PFSK-1 (cell line): ENCODE measurements at regions not wholly inside any gene's neighbourhood (a gene's known extent, or its start where the extent isn't known, plus 50 kb on each side); places are given as distances from the start of the nearest gene placed in this dataset.

ENCODE experiments used
- FOXP2 ChIP-seq: optimal IDR thresholded peaks from 2 replicates; pipeline ENCODE3; 2011; ENCODE audit warnings: borderline replicate concordance, control low read depth, inconsistent platforms; ENCODE audit not compliant: insufficient read depth; ENCODE audit errors: extremely low read length, extremely low read depth
- POLR2AphosphoS5 ChIP-seq: IDR thresholded peaks from 2 replicates; pipeline ENCODE4 v1.6.1; 2012; ENCODE audit warnings: low read depth, mild to moderate bottlenecking, control low read depth, low read length, moderate library complexity
- SIN3A ChIP-seq: IDR thresholded peaks from 2 replicates; pipeline ENCODE4 v1.6.1; 2012; ENCODE audit warnings: mild to moderate bottlenecking, low read length, moderate library complexity, borderline replicate concordance; ENCODE audit not compliant: insufficient read depth
- TAF1 ChIP-seq: IDR thresholded peaks from 2 replicates; pipeline ENCODE4 v1.6.1; 2012; ENCODE audit warnings: low read length, control low read depth, borderline replicate concordance; ENCODE audit not compliant: insufficient read depth
- TF ChIP-seq, protein P1 (sequence below), 2 experiments: IDR thresholded peaks; 2 replicates each; pipeline versions ENCODE4 v1.6.1 to v1.8.0; 2011 to 2012; ENCODE audit warnings: low read depth in 2 of 2, low read length in 2 of 2, control low read depth in 1 of 2, inconsistent platforms in 1 of 2, mild to moderate bottlenecking in 1 of 2, moderate library complexity in 1 of 2; ENCODE audit not compliant: insufficient read depth in 1 of 2

DNA sequence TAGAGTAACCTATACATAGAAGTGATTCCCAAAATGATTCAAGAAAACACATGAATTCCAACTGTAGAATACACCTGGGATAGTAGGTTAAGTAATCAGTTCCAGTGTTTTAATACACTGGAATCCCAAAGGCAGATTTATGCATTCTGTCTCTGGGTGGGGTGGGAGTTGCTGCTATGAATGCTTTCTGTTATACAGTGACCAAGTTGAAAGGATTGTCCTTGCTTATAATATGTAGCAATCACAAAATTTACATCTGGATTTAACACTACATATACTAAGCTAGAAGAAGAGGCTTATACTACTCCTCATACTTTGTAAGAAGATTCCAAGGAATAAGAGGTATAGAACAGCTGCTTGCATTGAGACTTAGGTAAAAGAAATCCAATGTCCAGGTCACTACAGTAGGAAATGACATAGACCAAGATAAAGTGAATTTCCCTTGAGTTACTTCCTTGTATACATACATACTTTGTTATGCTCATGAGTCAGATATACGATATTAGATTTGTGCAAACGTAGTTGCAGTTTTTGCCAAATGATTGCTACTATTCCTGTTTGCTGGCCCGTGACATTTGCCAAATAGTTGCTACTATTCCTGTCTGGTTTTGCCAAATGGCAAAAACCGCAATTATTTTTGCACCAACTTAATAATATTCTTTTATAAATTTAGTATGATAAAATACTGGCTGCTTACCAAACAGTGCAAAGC, 210.5 kb upstream of the DIAPH2 start:
- TF ChIP-seq TAF1 (no peak), SIN3A (no peak), FOXP2 (no peak), POLR2AphosphoS5 (no peak)

DNA sequence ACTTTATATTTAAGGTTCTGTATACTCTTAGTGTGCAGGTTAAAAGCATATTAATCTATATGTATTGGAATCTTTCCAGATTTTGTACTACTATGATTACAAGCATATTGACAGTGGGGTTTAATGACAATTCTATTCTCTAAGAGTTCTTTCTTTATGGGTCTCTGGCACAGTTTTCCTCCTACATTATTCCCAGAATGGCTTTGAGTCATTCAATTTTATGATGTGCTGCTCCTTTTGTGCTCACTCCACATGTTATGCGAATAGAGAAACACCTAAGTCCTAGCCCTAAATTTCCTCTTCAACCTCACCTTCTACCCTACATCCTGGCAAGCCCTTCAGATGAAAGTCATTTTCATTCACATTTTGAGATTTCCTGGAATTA, 209.9 kb upstream of the DIAPH2 start:
- TF ChIP-seq POLR2AphosphoS5: no peak
- TF ChIP-seq, protein P1, sequence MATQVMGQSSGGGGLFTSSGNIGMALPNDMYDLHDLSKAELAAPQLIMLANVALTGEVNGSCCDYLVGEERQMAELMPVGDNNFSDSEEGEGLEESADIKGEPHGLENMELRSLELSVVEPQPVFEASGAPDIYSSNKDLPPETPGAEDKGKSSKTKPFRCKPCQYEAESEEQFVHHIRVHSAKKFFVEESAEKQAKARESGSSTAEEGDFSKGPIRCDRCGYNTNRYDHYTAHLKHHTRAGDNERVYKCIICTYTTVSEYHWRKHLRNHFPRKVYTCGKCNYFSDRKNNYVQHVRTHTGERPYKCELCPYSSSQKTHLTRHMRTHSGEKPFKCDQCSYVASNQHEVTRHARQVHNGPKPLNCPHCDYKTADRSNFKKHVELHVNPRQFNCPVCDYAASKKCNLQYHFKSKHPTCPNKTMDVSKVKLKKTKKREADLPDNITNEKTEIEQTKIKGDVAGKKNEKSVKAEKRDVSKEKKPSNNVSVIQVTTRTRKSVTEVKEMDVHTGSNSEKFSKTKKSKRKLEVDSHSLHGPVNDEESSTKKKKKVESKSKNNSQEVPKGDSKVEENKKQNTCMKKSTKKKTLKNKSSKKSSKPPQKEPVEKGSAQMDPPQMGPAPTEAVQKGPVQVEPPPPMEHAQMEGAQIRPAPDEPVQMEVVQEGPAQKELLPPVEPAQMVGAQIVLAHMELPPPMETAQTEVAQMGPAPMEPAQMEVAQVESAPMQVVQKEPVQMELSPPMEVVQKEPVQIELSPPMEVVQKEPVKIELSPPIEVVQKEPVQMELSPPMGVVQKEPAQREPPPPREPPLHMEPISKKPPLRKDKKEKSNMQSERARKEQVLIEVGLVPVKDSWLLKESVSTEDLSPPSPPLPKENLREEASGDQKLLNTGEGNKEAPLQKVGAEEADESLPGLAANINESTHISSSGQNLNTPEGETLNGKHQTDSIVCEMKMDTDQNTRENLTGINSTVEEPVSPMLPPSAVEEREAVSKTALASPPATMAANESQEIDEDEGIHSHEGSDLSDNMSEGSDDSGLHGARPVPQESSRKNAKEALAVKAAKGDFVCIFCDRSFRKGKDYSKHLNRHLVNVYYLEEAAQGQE (IDR thresholded peaks at IDR 0.05; ENCODE audit: insufficient read depth in 1 of 2, low read depth in 2 of 2, low read length in 2 of 2): no peak
- TF ChIP-seq TAF1: no peak
- TF ChIP-seq FOXP2: no peak
- TF ChIP-seq SIN3A: no peak

DNA sequence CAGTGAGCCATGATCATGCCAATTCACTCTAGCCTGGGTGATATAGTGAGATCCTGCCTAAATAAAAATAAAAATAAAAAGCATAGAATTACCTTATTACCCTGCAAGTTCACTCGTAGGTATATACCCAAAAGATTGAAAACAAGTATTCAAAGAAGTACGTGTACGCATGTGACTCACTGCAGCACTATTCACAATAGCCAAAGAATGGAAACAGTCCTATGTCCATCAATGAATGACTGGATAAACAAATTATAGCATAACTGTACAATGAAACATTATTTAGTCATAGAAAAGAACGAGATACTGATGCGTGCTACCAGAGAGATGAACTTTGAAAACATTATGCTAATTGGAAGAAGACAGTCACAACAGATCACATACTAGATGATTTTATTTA, 204.6 kb upstream of the DIAPH2 start:
- TF ChIP-seq TAF1: no peak
- TF ChIP-seq, protein P1 (IDR thresholded peaks at IDR 0.05; ENCODE audit: insufficient read depth in 1 of 2, low read depth in 2 of 2, low read length in 2 of 2): no peak
- no peak for TF ChIP-seq FOXP2
- TF ChIP-seq SIN3A: no peak
- TF ChIP-seq POLR2AphosphoS5: no peak

DNA sequence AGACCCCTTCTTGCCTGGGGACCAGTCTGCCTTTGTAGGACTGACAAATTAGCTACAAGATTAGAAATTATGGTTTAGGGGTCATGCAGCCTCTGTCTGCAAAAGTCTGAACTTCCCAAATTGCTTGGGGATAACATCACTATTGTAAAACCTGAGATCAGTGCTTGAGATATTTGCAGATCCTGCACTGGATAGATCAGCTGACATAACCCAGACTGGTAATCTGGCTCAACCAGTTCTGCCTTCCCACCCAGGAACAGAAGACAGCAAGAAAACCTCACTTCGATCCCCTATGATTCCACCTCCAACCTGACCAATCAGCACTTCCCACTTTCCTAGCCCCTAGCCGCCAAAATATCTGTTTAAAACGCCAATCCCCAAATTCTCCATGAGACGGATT, 202.8 kb upstream of the DIAPH2 start:
- no peak for TF ChIP-seq SIN3A
- TF ChIP-seq FOXP2: no peak
- TF ChIP-seq TAF1: no peak
- TF ChIP-seq, protein P1 (IDR thresholded peaks at IDR 0.05; ENCODE audit: insufficient read depth in 1 of 2, low read depth in 2 of 2, low read length in 2 of 2): no peak
- no peak for TF ChIP-seq POLR2AphosphoS5

DNA sequence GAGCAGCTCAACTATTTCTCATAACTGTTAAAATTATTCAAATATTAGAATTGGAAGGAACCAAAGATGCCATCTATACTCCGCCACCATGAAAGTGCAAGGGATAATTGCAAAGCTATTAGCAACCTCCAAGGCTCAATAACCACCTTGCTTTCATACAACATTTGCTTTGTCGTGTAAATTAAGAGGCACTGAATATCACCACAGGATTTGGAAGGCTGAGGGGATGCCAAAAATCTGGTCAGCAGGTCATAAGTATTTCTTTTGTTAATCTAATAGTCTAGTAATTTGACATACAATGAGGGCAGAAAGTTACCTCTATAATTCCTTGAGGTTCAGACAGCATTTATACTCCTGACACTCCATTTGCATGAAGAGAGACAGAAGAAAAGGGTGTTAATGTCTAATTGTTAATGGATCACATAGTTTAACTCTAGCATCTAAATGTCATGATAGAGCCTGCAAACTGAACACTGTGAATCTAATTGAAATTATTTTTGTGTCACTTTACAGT, 200.9 kb upstream of the DIAPH2 start:
- TF ChIP-seq SIN3A (no peak), POLR2AphosphoS5 (no peak), TAF1 (no peak), FOXP2 (no peak)
- TF ChIP-seq, protein P1 (IDR thresholded peaks at IDR 0.05; ENCODE audit: insufficient read depth in 1 of 2, low read depth in 2 of 2, low read length in 2 of 2): no peak
